DLD1 (cell line): ENCODE measurements at regions not wholly inside any gene's neighbourhood (a gene's known extent, or its start where the extent isn't known, plus 50 kb on each side); places are given as distances from the start of the nearest gene placed in this dataset.
"Not testable (repeated sequence)": the region's sequence is repeated elsewhere in the genome, so short reads cannot be mapped to it uniquely, and the experiment has no call there.

Experiments used
- in situ Hi-C: cut with HindIII; loops from 2 replicates; pipeline ENCODE4 v1.10.0; 2017; ENCODE audit warnings: low sequenced_read_pairs

GRCh38 chr18:54662986-54663385 is 71.9 kb downstream of the DYNAP start:
- in situ Hi-C loops, result no loop called here

DNA sequence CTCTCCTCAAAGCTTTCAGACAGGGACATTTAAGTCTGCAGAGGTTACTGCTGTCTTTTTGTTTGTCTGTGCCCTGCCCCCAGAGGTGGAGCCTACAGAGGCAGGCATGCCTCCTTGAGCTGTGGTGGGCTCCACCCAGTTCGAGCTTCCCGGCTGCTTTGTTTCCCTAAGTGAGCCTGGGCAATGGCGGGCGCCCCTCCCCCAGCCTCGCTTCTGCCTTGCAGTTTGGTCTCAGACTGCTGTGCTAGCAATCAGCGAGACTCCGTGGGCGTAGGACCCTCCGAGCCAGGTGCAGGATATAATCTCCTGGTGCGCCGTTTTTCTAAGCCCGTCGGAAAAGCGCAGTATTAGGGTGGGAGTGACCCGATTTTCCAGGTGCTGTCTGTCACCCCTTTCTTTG is 78.7 kb downstream of the DYNAP start:
- in situ Hi-C loops, result not testable (repeated sequence)

DNA sequence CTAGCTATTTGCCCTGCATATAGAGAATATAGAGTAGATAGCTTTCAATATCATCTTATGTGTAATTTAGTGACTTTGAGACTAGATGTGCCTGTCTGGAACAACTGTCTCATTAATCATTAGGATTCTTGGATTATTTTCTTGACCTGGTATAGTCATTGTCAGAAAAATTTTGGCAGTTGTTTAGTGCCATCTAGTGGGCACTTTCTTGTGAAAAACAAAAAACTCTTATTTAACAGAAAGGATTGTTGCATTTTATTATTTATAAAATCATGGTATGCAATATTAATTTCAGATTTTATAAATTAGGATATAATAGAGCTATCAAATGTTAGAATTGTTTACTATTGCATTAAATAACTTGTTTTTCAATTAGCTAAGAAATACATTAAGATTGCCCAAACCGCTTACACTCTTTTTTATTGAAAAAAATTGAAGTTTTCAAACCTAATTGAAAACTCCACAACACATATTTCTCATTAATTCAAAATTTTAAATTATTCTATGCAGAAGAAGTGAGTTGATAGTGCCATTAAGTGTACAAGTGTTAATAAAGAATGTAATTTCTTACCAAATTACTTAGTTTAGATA is 80.3 kb downstream of the DYNAP start:
- in situ Hi-C loops, result no loop called here

DNA sequence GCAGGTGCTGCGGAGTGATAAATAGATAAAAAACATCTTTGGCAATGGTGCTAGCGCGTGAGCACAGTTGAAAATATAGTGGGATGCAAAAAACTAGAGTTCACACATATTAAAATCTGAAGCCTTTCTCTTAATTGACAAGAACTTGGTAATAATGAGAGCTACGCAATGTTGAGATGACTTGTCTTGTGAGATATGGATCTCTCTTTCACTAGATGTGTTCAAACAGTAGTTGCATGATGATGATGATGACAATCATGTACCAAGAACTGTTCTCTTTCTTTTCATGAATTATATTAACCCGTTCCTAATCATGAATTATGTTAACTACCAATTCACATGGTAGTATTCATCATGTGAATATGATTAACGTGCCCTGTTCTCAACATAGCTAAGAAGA is 81.1 kb downstream of the DYNAP start:
- in situ Hi-C loops, result no loop called here

DNA sequence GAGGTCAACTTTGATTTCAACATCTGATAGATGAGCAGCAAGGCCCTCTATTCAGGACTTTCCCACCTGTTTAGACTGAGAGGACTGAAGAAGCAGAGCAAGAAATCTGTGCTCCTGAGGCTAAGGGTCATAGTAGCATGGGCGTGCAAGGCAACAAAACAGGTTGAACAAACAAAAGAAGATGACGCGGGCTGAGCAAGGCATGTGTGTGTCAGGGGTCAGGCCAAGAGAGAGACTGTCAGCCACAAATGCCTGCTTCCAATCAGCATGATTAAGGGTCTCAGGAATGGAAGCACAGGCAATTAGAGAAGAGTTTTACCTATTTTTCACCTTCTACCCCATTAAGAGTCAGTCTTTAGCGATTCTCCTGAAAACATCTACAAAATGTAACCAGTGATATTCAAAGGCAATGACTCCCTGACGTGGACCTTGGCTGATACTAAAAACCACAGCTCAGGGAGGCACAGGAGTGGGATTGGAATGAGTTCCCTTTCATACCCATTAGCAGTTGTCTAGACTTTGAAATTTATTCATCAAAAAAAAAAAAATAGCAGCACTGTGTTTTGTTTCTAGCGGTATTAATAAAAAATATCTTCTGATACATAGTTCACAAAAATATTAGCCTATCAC is 81.9 kb downstream of the DYNAP start:
- in situ Hi-C loops, result no loop called here

- in situ Hi-C loops, result no loop called here
Measured at GRCh38 chr18:54673936-54674335, 82.9 kb downstream of the DYNAP start.

DNA sequence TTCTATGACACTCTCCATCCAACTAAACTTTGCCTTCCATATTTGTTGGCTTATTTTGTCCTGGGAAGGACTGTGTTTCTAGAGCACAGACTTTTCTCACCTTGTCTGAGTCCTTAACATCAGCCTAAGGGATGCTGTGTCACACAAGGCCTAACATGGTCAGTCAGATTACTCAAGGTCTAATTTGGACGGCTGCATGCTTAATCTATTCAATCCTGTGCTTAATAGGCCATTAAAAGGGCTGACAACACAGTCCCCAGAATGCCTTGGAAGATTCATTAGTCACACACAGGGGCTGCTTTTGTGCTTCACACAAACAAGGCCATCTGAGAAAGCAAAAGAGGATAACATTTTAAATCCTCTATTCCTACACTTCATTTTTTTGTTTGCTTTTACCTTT is 84.0 kb downstream of the DYNAP start:
- in situ Hi-C loops, result loop anchor here (25.0 kb wide), 1 partner anchor 312 kb away; no protein-coding TSS in a partner anchor

DNA sequence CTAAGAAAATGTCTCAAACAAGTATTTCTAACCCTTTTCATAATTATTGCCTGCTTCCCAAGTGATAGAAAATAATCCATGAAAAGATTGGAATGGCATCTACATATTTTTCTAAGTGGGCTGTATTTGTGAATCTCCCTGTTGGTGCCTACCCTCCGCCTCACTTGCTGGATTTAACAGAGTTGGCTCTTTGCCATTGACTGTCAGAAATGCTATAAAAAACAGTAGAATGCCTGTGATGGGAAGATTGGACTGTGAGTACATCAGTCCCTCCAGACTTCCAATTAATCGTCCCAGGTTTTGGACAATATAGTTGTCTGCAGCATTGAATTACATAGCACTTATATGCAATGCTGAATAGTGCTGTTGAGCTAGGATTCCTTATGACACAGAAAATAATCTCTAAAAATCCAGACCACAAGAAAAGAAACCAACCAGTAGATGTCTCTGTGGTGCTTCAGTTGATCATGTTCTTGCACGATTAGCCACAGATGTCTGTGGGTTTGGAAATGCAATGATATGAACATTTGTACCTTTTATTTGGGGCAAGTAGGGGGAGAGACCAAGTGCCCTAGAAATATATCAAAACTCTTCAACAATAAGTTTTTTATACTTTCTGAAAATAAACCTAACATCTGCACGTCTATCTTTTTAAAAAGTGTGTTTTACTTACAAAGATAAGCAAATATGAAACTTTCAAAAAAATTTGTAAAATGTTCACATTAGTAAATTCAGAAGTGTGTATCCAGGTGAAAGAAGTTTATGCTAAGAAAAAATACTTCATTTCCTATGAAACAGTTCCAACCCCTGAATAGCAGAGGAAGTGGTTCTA is 88.5 kb downstream of the DYNAP start:
- in situ Hi-C loops, result loop anchor here (25.0 kb wide), 1 partner anchor 308 kb away; no protein-coding TSS in a partner anchor

DNA sequence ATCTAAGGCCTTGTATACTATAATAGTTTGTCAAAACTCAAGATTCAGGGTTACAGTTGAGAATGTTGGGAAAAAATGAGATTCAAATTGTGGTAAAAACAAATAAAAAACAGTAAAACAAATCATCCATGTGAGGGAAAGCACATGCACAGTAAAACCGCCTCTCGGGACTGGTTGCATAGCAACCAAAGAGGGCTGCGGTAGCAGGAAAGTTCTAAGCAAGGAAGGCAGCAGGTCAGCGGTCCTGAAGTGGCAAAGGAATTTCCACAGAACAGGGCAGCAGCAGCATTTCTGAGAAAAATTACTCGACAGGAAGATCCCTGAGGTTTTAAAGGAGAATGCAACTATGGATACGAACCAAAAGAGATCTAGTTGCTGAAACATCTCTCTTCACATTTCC is 93.7 kb downstream of the DYNAP start:
- in situ Hi-C loops, result loop anchor here (25.0 kb wide), 1 partner anchor 303 kb away; no protein-coding TSS in a partner anchor

DNA sequence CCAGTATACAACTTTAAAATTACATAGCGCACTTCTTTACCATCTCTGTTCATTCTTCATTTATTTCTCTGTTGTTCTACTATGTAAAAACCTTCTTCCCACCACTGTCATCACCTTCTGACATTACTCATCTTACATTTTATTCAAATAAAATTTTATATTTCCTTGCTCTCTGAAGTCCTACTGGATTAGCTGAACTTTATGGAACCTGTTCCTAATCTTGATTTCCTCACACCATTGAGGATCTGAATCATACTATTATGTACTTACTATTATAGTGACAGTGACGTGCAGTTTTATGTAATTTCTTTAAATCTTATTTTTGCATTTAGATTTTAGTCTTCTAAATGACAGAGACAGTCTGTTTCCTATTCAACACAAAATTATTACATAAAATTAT is 98.3 kb downstream of the DYNAP start:
- in situ Hi-C loops, result loop anchor here (25.0 kb wide), 1 partner anchor 298 kb away; no protein-coding TSS in a partner anchor

- in situ Hi-C loops, result loop anchor here (25.0 kb wide), 1 partner anchor 297 kb away; no protein-coding TSS in a partner anchor
Measured at GRCh38 chr18:54690198-54690597, 99.2 kb downstream of the DYNAP start.

- in situ Hi-C loops, result loop anchor here (25.0 kb wide), 1 partner anchor 295 kb away; no protein-coding TSS in a partner anchor
Measured at GRCh38 chr18:54692463-54692862, 101.4 kb downstream of the DYNAP start.

DNA sequence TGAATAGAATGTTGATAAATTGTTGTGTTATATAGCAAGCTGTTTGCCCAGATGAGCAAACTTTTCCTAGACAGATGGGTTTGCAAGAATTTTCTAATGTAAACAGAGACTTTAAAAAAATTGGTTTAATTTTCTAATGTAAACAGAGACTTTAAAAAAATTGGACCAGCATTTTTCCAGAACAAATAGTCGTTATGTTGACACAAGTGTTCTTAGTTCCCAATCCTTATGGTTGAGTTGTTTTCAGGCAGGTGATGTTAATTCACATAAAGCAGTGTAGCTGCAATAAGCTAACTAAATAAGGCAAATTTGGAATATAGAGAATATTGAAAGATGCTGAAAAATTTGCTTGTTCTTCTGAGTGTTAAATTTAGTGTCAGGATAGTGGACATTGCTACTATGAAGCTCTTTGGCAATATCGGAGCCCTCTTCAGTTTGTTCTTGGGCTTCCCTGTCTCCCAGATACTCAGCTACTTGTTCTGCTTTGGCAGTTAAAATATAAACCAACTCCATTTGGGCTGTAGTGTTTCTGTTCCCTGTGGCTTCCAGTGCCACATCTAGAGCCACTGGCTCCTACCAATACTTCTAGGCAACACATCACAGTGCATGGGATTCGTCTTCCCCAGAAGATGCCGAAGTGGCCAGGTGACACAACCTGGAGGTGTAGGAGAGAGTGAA is 105.7 kb downstream of the DYNAP start:
- in situ Hi-C loops, result loop anchor here (25.0 kb wide), 1 partner anchor 291 kb away; no protein-coding TSS in a partner anchor

DNA sequence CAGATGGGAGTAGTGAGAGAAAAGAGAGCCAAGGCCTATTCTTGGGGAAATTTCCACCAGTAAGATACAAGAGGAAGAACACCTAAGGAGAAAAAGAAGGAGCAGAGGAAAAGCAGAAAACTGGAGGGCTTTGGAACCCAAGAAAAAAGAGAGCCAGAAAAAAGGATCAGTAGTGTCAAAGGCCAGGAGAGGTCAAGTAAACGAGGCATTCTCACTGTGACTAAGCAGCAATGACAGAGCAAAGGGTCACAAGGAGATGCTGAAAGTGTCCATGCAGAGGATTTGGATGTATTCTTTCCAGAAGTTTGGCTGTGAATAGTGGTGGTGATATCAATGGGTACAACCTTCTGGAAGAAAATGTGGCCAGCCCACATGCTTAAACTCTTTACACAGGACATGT is 109.5 kb downstream of the DYNAP start:
- in situ Hi-C loops, result no loop called here

GRCh38 chr18:54702686-54703085 is 111.6 kb downstream of the DYNAP start:
- in situ Hi-C loops, result no loop called here

- in situ Hi-C loops, result no loop called here
Measured at GRCh38 chr18:54710074-54710899, 118.0 kb upstream of the RAB27B start.

- in situ Hi-C loops, result no loop called here
Measured at GRCh38 chr18:54710900-54711281, 117.4 kb upstream of the RAB27B start.

GRCh38 chr18:54712306-54712705 is 116.0 kb upstream of the RAB27B start:
- in situ Hi-C loops, result no loop called here

- in situ Hi-C loops, result no loop called here
Measured at GRCh38 chr18:54712758-54713157, 115.5 kb upstream of the RAB27B start.

DNA sequence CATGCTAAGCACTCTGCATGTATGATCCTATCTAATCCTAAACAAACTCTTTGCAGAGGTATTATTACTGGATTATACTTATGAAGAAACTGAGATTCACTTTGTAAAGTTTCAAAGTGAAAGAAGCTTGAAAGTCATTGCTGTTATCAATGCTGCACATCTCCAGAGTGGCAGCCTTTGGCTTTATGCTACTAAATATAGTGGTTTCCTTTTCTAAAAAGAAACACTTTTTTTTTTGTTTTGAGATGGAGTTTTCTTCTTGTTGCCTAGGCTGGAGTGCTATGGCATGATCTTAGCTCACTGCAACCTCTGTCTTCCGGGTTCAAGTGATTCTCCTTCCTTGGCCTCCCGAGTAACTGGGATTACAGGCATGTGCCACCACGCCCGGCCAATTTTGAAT is 114.9 kb upstream of the RAB27B start:
- in situ Hi-C loops, result no loop called here
